ENCODE measurements at regions not wholly inside any gene's neighbourhood (a gene's known extent, or its start where the extent isn't known, plus 50 kb on each side); places are given as distances from the start of the nearest gene placed in this dataset.

DNA sequence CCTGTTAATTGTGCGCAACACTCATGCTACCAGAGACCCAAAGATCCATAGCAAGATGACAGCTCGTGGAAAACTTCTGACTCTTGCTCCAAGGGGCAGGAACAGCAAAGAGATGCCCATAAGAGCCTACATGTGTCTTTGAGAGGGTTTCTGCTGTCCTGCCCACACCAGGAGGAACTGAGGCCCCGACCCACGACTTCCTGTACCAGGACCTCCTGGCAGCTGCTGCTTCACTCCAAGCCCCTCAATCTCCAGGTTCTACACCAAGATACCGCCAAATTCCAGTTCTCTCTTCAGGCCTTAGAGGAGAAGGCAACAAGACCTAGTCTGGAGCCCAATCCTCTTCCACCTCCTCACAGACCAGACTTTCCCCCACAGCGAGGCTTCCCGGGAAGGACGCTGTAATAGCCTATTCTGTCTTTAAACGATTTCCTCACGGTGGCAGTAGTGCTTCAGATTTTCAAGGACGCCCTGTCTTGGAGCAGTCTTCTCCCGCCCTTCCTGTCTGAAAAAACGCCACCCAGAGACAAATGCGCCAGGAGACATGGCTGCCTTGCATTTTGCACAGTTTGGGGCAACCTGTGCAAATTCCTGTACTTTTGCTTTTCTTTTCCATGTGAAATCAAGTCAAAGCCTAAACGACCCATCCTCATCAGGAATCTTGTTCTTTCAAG lies 230.2 kb upstream of the STK26 start:
- TF ChIP-seq EZH2phosphoT487 (IDR thresholded peaks at IDR 0.05; ENCODE audit: borderline replicate concordance, low read length) (no peak), CTCF (conservative IDR thresholded peaks at IDR 0.05; ENCODE audit: low read depth, low read length) (peak; percentile 31; the same call in 1 of the 2 replicates)
- intact Hi-C loops (cut with micrococcal nuclease), result no loop called here
- Histone ChIP-seq H3K4me3 (ENCODE audit: low read length) (no peak overlapping the region), H3K36me3 (ENCODE audit: low read depth, low read length) (no peaks in the 10 kb centered on the region), H3K4me2 (ENCODE audit: low read length) (no peak overlapping the region), H3K9me2 (replicated peaks; ENCODE audit: low read length) (no peaks in the 10 kb centered on the region), H2AFZ (ENCODE audit: low read length) (no peak overlapping the region), H3K27me3 (ENCODE audit: low read length) (no peaks in the 10 kb centered on the region), H3K9me3 (ENCODE audit: low read length) (no peaks in the 10 kb centered on the region), H3K9ac (ENCODE audit: low read length) (no peak overlapping the region), H3F3A (ENCODE audit: low read length, unreplicated experiment) (no peaks in the 10 kb centered on the region), H3K79me2 (ENCODE audit: low read length) (no peaks in the 10 kb centered on the region), H3K4me1 (ENCODE audit: insufficient read depth, low read length) (no peaks in the 10 kb centered on the region), H4K20me1 (ENCODE audit: low read length) (no peaks in the 10 kb centered on the region), H3K27ac (ENCODE audit: low read length) (no peak overlapping the region)
- ChIA-PET CTCF (no interaction called here), POLR2A (ENCODE audit: unreplicated experiment) (no interaction called here)
- no TSS peak for BruUV-seq (replicated peaks)
- DNase-seq (peak; percentile 43), ATAC-seq (no peak; the same call in 1 of the 2 replicates)

GRCh38 chrX:131795442-131796229 lies 227.5 kb upstream of the STK26 start:
- ATAC-seq (no peak; the same call in 1 of the 2 replicates), DNase-seq (no peak)
- intact Hi-C loops (cut with micrococcal nuclease), result no loop called here
- TF ChIP-seq CTCF (conservative IDR thresholded peaks at IDR 0.05; ENCODE audit: low read depth, low read length) (no peak), EZH2 (IDR thresholded peaks at IDR 0.05; ENCODE audit: low read length, unreplicated experiment) (no peak), EZH2phosphoT487 (IDR thresholded peaks at IDR 0.05; ENCODE audit: borderline replicate concordance, low read length) (no peak)
- H3K27ac ChIP-seq (ENCODE audit: low read length), result no peak overlapping the region
- CTCF ChIA-PET, result no interaction called here
- BruUV-seq (replicated peaks), result no TSS peak
- no peak overlapping the region for H3K4me2 ChIP-seq (ENCODE audit: low read length)
- H3K36me3 ChIP-seq (ENCODE audit: low read depth, low read length), result no peaks in the 10 kb centered on the region
- no peaks in the 10 kb centered on the region for H4K20me1 ChIP-seq (ENCODE audit: low read length)
- no peaks in the 10 kb centered on the region for H3K9me3 ChIP-seq (ENCODE audit: low read length)
- no peaks in the 10 kb centered on the region for H3K4me1 ChIP-seq (ENCODE audit: insufficient read depth, low read length)
- POLR2A ChIA-PET (ENCODE audit: unreplicated experiment), result no interaction called here
- H3K9me2 ChIP-seq (replicated peaks; ENCODE audit: low read length), result no peaks in the 10 kb centered on the region
- H3K4me3 ChIP-seq (ENCODE audit: low read length), result no peak overlapping the region
- H2AFZ ChIP-seq (ENCODE audit: low read length), result no peak overlapping the region
- no peak overlapping the region for H3K9ac ChIP-seq (ENCODE audit: low read length)
- H3K27me3 ChIP-seq (ENCODE audit: low read length), result no peaks in the 10 kb centered on the region
- H3K79me2 ChIP-seq (ENCODE audit: low read length), result no peaks in the 10 kb centered on the region
- H3F3A ChIP-seq (ENCODE audit: low read length, unreplicated experiment), result no peaks in the 10 kb centered on the region

DNA sequence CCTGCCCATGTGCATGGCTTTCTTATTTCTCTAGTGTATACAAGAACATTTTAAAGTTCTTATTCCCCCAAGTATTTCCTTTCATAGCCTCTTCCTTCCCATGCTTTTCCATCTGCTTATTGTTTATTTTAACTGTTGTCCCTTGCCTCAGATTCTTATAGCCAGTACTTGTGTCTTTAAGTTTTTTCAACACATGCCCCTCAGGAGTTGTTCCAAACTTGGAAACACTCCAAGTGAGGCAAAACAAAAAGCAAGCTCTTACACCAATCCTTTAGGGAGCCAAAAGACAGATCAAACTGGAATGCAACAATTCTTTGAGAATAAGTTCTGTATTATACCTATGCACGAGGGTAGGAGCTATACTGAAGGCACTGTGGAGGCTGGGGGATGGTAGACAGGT lies 222.0 kb upstream of the STK26 start:
- Histone ChIP-seq H4K20me1 (ENCODE audit: low read length) (no peaks in the 10 kb centered on the region), H3K4me3 (ENCODE audit: low read length) (no peak overlapping the region), H3K9ac (ENCODE audit: low read length) (no peak overlapping the region), H2AFZ (ENCODE audit: low read length) (no peak overlapping the region), H3K79me2 (ENCODE audit: low read length) (no peaks in the 10 kb centered on the region), H3K9me2 (replicated peaks; ENCODE audit: low read length) (no peaks in the 10 kb centered on the region), H3K27ac (ENCODE audit: low read length) (no peak overlapping the region), H3K36me3 (ENCODE audit: low read depth, low read length) (no peaks in the 10 kb centered on the region), H3K4me2 (ENCODE audit: low read length) (no peak overlapping the region), H3K9me3 (ENCODE audit: low read length) (no peaks in the 10 kb centered on the region), H3F3A (ENCODE audit: low read length, unreplicated experiment) (no peaks in the 10 kb centered on the region), H3K4me1 (ENCODE audit: insufficient read depth, low read length) (no peaks in the 10 kb centered on the region), H3K27me3 (ENCODE audit: low read length) (no peaks in the 10 kb centered on the region)
- POLR2A ChIA-PET (ENCODE audit: unreplicated experiment), result no interaction called here
- ATAC-seq, result no peak
- BruUV-seq (replicated peaks), result no TSS peak
- TF ChIP-seq CTCF (conservative IDR thresholded peaks at IDR 0.05; ENCODE audit: low read depth, low read length) (no peak), EZH2 (IDR thresholded peaks at IDR 0.05; ENCODE audit: low read length, unreplicated experiment) (no peak), EZH2phosphoT487 (IDR thresholded peaks at IDR 0.05; ENCODE audit: borderline replicate concordance, low read length) (no peak)
- intact Hi-C loops (cut with micrococcal nuclease), result no loop called here
- DNase-seq, result no peak
- CTCF ChIA-PET, result no interaction called here
